GM21390 (cell line): ENCODE measurements at regions not wholly inside any gene's neighbourhood (a gene's known extent, or its start where the extent isn't known, plus 50 kb on each side); places are given as distances from the start of the nearest gene placed in this dataset.

Experiments used
- ATAC-seq: cut with Tn5 transposase; IDR thresholded peaks from one replicate; pipeline ENCODE4 v1.9.1; 2021; ENCODE audit not compliant: unreplicated experiment

GRCh38 chr2:153802671-153803070, 69.1 kb upstream of the GALNT13 start:
- ATAC-seq, result no peak

- ATAC-seq, result no peak
Measured at GRCh38 chr2:153808679-153809078, 63.0 kb upstream of the GALNT13 start.

- no peak for ATAC-seq
Measured at GRCh38 chr2:153811516-153811915, 60.2 kb upstream of the GALNT13 start.

GRCh38 chr2:153812632-153813031, 59.1 kb upstream of the GALNT13 start:
- ATAC-seq, result no peak

- ATAC-seq, result no peak
Measured at GRCh38 chr2:153818242-153818641, 53.5 kb upstream of the GALNT13 start.

- ATAC-seq, result no peak
Measured at GRCh38 chr2:153819074-153819473, 52.6 kb upstream of the GALNT13 start.

- ATAC-seq, result no peak
Measured at GRCh38 chr2:153819501-153819900, 52.2 kb upstream of the GALNT13 start.
